Astrocyte of the spinal cord (primary cell): ENCODE measurements at regions not wholly inside any gene's neighbourhood (a gene's known extent, or its start where the extent isn't known, plus 50 kb on each side); places are given as distances from the start of the nearest gene placed in this dataset.

Source experiments
- DNase-seq: peaks from one replicate; pipeline ENCODE4 v3.0.0; 2011; ENCODE audit warnings: low read depth, low spot score
- H3K4me3 ChIP-seq: 2 replicates; pipeline ENCODE4 v1.5.1; 2011; ENCODE audit warnings: low read depth, mild to moderate bottlenecking, low read length, moderate library complexity
- CTCF ChIP-seq: IDR thresholded peaks from 2 replicates; pipeline ENCODE4 v1.5.1; 2012; ENCODE audit warnings: low read depth, mild to moderate bottlenecking, low read length, inconsistent platforms
- in situ Hi-C: cut with HindIII; loops from 2 replicates; pipeline ENCODE4 v1.10.0; 2017; ENCODE audit warnings: low sequenced_read_pairs

- in situ Hi-C loops, result no loop called here
- TF ChIP-seq CTCF, result no peak
These were observed 2085.2 kb upstream of the ACO1 start for GRCh38 chr9:30299126-30299780.

GRCh38 chr9:30301271-30301963 lies 2083.0 kb upstream of the ACO1 start:
- DNase-seq, result no peak
- TF ChIP-seq CTCF, result no peak
- no peak overlapping the region for H3K4me3 ChIP-seq
- in situ Hi-C loops, result no loop called here

More at GRCh38 chr9:30299126-30299780, 2085.2 kb upstream of the ACO1 start:
- H3K4me3 ChIP-seq, result no peak overlapping the region
- DNase-seq, result no peak

- no peak overlapping the region for H3K4me3 ChIP-seq
- DNase-seq, result no peak
- in situ Hi-C loops, result no loop called here
- TF ChIP-seq CTCF, result no peak
These were observed 2073.7 kb upstream of the ACO1 start for GRCh38 chr9:30310711-30311110.

- no peak for DNase-seq
- no peak overlapping the region for H3K4me3 ChIP-seq
- no peak for TF ChIP-seq CTCF
- in situ Hi-C loops, result no loop called here
These were observed 2055.0 kb upstream of the ACO1 start for GRCh38 chr9:30329431-30329830.

GRCh38 chr9:30348904-30349303 lies 2035.5 kb upstream of the ACO1 start:
- in situ Hi-C loops, result no loop called here
- TF ChIP-seq CTCF, result no peak
- no peak for DNase-seq
- no peak overlapping the region for H3K4me3 ChIP-seq

- in situ Hi-C loops, result no loop called here
- DNase-seq, result no peak
- TF ChIP-seq CTCF, result no peak
- no peak overlapping the region for H3K4me3 ChIP-seq
These were observed 2034.6 kb upstream of the ACO1 start for GRCh38 chr9:30349526-30350513.
